HG03354 (cell line): ENCODE measurements at regions not wholly inside any gene's neighbourhood (a gene's known extent, or its start where the extent isn't known, plus 50 kb on each side); places are given as distances from the start of the nearest gene placed in this dataset.
A peak's percentile ranks its signal among the peaks of the same experiment; 100 is the strongest.
"Not testable (repeated sequence)": the region's sequence is repeated elsewhere in the genome, so short reads cannot be mapped to it uniquely, and the experiment has no call there.

Experiments used
- ATAC-seq: cut with Tn5 transposase; IDR thresholded peaks from one replicate; pipeline ENCODE4 v1.9.1; 2021; ENCODE audit warnings: mild to moderate bottlenecking; ENCODE audit not compliant: unreplicated experiment, poor library complexity, severe bottlenecking

DNA sequence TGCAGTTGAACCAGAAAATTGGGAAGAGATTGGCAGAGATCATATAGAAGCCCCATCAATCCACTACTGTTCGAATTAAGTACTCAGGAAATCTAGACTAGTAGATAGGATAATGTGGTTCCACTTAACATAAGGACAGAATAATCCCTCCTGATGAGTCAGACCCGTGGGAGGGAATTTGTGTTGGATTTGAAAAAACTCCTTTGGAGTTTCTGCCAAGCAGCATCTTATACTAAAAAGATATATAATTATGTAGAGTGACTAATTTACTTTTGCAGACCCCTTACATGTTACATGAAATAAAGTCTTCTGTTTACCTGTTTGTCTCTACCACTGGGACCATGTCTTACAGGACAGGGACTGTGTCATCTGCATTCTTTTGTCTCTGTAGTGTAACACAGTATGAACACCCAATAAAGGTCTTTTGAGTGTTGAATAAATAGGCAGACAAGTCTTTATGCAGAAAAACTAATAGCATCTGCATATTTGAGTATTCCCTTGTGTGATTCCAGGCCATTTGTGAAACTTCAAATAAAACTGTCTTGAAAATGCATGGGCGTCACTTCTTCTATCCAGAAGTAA lies 122.6 kb upstream of the DNAJC10 start:
- ATAC-seq, result no peak

DNA sequence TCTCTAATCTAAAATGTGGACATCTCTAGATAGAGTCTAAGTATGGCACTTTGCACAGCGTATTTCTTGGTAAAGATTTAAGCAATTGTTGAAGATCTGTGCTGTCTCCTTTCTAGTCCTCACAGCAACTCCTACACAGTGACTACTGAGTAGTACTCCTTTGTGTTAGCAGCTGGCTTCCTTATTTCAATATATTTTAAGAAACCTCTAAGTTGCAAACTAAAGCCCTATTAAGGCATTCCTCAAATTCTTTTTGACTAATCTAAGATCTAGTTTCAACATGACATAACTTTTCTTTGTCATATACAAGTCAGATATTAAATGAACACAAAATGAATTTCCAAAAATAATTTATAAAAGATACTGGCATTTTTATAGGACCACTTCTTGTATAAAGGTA lies 121.8 kb upstream of the DNAJC10 start:
- no peak for ATAC-seq

DNA sequence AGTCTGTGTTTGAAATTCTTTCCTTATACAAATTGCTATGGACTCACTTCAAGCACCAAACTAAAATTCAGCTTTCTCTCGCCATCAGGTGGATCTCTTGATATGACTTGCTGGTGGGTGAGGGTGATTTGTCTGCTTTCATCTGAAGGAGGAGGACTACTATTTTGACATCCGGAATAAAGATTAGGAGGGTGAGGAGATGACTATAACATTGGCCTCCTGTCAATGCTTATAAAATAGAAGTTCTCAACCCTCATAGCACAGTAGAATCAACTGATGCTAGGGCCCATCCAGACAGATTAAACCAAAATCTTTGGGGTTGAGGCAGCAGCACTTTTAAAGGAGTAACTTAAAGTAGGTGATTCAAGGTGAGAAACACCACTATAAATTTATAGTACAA lies 120.4 kb upstream of the DNAJC10 start:
- ATAC-seq, result no peak

DNA sequence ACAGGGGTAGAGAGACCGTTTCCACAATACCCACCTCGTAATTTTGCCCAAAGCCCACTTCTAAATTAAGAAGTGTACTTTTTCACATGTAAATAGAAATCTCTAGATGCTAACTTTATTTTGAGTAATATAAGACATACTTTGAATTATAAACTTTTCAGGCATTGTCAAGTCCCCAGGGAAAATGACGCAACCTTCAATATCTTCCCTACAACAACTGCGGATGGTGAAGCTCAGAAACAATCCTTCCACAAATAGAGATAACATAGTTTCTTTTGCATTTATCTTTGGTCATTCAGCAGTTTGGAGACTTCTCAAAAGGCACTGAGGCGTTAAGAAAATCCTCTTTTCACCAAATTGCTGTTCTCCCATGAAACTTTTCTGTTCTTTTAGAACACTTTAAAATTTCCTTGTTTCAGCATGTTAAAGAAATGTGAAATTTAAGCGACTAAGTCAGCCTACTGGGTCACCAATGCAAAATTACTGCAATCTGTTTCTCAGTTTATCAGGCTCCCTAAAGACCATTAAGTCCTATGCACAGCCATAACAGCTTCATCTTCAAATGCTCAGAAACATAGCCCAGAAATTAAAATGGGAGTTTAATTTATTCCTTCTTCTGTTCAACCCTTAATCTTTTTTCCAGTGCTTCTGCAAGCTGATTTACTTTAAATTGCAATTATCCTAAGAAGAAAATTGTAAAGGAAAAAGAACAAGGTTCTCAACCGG lies 118.3 kb upstream of the DNAJC10 start:
- ATAC-seq, result no peak

DNA sequence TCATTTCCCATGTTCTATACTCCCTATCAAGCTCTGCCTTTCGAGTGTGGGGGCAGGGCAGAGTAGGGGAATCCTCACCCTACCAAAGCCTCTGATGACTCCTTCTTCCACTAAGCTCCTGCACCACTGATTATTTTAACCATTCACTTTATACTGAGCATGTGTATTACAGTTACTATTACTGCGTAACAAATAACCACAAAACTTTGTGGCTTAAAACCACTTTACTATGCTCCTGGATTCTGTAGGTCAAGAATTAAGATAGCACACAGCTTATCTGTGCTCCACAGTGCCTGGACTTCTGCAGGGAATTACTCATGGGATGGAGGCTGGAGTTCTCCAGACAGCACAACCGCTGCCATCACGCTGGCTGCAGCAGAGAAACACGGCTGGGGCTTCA lies 117.4 kb upstream of the DNAJC10 start:
- ATAC-seq, result no peak

DNA sequence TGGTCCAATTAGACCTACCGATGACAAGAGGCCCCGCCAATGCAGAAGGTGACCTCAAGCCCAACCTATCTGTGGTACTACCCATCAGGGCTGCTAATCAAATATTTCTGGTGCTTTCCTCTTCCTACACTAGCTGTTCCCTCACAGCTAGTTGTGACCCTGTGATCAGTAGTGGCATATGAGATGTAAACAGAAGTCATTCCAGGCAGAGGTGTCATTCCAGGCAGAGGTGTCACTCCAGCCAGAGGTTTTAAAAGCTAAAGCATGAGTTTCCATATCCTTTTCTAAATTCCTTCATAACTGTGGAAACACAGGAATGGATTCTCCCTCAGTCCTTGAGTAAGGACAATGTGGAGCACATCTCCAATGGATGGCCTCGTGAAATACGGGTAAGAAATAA lies 110.9 kb upstream of the DNAJC10 start:
- no peak for ATAC-seq

DNA sequence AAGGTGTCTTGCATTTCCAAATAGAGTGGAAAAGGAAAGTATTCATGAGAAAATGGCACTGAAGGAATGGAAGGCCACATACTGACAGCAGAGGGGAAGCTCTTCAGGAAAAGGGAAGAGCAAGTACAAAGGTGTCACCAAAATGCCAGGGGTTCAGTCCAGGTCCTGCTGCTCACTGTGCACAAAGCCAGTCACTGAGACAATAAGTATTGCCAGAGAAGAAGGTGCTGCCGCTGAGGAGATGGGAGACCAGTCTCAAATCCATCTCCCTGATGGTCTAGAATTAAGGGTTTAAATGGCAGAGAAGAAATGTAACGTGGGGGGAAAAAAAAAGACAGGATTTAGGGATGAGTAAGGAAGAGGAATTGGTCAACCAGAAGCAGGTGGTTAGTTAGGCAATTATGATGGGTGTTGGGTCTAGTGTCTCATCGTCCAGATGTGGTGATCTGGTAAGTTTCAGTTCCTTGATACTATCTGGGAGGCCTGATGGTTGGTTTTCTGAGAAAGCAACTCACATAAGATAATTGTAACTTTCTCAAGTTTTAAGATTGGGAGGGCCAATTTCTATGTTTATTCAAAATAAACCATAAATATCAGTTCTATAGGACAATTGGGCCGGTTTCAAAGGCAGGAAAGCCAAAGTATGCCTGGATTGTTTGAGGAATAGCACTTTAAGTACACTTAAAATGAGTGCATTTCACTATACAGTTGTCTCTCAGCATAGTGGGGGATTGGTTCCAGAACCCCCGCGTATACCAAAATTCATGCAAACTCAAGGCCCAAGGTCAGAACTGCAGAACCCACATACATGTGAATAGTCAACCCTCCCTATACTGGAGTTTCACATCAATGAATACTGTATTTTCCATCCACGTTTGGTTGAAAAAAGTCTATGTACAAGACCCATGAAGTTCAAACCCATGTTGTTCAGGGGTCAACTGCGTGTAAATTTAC lies 109.1 kb upstream of the DNAJC10 start:
- ATAC-seq, result peak; percentile 72

DNA sequence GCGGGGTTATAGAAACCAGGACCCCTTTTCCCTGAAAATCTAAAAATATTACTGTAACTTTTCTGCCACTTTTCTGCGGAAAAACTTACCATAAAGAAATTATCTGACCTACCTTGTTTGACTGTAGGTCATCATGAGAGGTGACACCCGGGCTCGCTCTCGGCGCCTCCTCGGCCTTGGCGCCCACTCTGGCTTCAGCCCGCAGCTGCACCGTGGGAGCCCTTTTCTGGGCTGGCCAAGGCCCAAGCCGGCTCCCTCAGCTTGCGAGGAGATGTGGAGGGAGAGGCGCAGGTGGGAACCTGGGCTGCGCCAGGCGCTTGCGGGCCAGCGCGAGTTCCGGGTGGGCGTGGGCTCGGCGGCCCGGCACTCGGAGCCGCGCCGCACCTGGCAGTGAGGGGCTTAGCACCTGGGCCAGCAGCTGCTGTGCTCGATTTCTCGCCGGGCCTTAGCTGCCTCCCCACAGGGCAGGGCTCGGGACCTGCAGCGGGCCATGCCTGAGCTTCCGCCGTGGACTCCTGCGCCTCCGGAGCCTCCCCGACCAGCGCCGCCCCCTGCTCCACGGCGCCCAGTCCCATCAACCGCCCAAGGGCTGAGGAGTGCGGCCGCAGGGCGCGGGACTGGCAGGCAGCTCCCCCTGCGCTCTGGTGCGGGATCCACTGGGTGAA lies 107.7 kb upstream of the DNAJC10 start:
- ATAC-seq, result no peak

DNA sequence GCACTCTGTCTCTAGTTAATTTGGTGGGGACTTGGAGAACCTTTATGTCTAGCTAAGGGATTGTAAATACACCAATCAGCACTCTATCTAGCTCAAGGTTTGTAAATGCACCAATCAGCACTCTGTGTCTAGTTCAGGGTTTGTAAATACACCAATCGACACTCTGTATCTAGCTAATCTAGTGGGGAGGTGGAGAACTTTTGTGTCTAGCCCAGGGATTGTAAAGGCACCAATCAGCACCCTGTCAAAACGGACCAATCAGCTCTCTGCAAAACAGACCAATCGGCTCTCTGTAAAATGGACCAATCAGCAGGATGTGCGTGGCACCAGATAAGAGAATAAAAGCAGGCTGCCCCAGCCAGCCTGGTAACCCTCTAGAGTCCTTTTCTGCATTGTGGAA lies 107.1 kb upstream of the DNAJC10 start:
- not testable (repeated sequence) for ATAC-seq

DNA sequence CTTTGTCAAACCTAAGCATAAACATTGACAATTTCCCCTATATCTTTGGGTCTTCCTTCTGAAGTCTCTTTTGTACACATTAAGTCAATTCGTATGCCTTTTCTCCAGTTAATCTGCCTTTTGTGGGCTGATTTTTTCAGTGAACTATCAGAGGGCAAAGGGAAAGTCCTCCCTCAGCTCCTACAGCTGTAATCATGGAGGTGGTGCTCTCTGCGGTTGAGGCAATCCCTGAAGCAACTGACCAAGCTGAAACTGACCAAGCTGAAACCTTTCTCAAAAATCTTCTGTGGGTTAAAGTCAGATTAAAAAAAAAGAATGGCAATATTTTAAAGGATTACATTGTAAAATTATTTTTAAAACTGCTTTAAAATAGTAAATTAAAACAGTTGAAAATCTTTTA lies 105.8 kb upstream of the DNAJC10 start:
- ATAC-seq, result no peak

DNA sequence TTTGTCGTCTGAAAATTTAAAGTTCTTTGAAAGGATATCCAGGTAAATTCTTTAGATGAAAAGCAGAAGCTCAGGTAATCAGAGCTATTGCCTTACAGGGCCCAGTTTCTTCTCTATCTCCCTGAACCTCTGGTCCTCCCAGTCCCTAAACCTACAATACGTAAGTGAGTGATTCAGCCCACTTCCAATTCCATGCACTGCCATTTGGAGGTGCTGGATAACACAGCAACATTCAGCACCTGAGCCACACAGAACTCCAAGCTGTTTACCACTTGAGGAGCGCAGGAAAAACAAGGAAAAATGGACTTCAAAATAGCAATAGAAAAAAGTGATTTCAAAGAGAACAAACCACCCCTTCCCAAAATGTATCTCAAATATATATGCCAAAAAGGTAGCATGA lies 105.0 kb upstream of the DNAJC10 start:
- ATAC-seq, result no peak

DNA sequence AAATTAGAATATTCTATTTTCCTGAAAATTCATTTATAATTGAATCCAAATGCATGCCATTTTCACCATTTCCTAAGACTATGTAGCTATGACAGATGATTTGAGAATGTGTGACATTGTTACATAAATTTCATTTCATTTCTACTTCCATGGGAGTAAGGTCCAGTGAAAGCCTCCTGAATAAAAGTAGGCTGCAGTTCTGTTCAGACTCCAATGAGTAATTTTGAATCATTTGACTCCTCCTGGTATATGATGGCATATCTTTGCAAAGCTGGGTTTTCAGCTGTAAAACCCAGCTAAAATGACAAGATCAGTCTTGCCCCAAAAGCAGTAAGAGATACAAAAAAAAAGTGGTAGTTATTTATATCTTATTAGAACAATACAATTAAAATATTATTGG lies 101.0 kb upstream of the DNAJC10 start:
- ATAC-seq, result no peak

DNA sequence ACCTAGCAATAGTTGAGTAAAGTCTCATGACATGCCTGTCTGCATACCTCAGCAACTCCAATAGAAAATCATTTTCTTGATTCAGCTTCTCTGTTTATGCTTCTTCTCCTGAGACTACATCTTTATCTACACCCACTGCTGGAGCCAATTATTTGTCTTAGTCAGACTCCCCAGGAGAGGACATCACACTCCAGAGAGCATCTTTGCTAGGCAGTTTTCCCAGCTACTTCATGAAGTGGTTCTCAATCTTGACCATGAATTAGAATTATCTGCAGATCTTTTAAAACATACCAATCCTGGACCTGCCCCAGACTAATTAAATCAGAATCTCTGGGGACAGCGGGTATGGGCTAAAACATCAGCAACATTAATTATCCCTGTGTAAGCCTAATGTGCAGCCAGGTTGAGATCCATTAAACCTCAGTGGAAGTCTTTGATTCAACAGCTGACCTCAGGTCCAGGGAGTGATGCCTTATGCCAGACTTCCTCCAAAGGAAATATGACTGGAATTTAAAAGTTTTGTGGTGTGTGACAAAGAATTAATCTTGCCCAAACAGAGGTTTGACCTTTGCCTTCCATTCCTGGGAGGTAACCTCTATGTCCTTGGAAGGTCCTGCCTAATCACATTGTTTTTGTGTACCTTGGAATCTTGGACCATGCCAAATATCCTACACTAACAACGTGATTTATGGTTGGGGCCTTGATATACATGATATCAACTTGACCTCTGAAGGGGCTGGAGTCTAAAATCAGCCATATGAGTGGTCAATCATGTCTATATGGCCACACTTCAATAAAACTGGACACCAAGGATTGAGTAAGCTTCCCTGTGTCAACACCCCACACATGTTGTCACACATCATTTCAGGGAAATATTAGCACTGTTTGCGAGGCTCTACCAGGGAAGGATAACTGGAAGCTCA lies 99.3 kb upstream of the DNAJC10 start:
- no peak for ATAC-seq

DNA sequence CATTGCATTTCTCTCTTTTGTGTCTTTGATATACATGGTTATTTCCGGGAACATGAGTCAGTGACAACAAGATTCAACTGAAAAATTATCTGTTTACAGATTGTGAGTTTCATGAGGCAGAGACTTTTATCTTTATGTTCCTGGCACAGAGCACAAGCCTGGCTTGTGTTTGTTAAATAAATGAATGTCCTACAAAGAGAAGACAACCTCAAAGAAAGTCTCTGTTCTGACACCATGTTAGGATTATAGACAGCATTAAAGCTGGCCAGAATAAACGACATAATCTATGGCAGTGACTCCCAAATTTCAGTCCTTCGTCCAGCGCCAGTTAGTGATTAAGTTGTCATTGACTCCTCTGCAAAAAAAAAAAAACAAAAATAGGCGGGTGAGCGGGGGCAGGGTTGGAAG lies 97.4 kb upstream of the DNAJC10 start:
- ATAC-seq, result no peak

DNA sequence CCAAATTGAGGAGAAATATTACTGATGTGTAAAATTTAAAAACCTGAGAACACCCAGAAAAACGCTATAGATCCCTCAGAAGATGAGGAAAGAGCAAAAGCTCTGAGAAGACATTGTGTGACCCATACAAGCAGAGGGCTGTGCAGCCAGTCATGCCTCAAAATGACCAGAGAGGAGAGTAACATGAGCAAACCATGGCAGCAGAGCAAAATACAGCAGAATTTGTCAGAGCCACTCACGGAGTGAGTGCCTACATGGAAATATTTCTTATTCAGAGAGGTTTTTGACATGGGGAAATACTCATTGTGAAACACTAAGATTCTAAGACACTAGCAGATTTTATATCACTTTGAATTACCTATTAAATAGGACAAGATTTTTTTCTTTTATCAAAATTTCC lies 96.8 kb upstream of the DNAJC10 start:
- ATAC-seq, result no peak

DNA sequence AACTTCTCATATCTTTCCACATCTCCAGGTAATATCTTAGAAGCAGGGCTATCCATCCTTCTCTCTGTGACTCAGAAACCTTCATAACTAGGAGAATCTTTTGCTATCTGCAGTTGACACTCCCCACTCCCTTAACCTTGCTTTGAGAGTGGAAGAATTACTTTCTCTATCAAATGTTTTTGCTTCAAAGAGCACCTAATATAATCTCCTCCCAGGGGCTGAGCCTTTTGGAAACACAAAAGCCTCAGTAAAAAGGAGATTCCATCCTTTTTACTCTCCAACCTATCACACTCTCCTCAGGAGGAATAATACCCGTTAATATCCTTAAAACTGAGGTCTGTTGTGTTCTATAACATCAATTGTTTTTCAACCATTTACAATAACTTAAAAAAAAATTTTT lies 94.9 kb upstream of the DNAJC10 start:
- no peak for ATAC-seq

DNA sequence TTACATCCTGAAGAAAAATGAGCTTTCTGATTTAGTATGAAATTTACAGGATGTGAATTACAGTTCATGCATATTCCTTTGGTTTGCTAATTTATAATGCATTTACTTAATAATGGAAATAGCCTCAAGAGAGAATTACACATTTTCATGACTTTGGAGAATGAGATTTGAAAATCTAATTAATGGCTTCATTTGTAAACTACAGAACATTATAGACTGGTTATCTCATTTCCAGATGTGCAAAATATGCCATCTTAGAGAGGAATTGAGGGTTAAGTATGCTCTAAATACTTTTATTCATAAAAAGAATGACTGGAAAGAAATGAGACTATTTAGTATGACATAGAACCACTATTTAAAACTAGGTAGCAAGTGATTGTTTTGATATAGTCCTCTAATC lies 94.2 kb upstream of the DNAJC10 start:
- ATAC-seq, result no peak

DNA sequence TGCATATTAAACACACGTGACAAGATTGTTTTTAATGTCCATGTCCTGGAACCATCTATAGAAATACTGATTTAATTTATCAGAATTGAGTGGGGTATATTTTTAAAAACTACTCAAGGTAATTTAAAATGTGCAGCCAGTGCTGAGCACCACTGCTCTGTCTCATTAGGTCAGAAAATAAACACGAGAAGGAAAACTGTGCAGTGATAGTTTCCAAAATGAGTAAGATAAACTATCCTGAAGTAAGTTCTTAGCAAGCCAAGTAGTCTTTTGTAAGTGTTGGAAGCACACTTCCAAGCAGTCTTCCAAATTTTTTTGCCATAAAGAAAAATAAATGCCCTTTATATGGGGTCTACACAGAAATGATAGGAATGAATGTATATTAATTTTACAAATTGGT lies 93.8 kb upstream of the DNAJC10 start:
- ATAC-seq, result no peak

DNA sequence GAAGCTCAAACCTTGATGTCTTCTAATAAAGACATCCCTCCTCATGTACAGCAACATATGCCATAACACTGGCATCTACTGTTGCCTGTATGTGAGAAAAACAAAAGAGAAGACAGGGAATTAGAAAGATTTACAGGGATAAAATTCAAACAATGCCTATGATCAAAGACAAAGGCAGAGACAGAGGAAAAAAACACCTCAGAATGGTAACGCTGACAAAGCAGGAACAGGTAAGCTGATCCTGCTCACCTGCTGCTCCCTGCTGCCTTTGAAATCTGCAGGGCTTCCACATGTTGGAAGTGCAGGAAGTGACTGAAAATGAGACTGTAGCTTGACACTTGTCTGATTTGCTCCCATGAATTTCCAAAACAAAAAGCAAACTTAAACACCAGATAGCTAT lies 90.2 kb upstream of the DNAJC10 start:
- no peak for ATAC-seq
